GM12892 (cell line): ENCODE measurements at regions not wholly inside any gene's neighbourhood (a gene's known extent, or its start where the extent isn't known, plus 50 kb on each side); places are given as distances from the start of the nearest gene placed in this dataset.

Source experiments
- POLR2A ChIP-seq: IDR thresholded peaks from 2 replicates; pipeline ENCODE4 v1.6.1; 2011; ENCODE audit warnings: low read depth, low read length, control low read depth
- POLR2AphosphoS5 ChIP-seq: IDR thresholded peaks from 2 replicates; pipeline ENCODE4 v1.6.1; 2011; ENCODE audit warnings: low read depth, low read length, control low read depth
- TAF1 ChIP-seq: IDR thresholded peaks from 2 replicates; pipeline ENCODE4 v1.6.1; 2011; ENCODE audit warnings: low read depth, mild to moderate bottlenecking, control low read depth, low read length, borderline replicate concordance

GRCh38 chr19:30932854-30933253, 416.4 kb downstream of the TSHZ3 start:
- no peak for TF ChIP-seq TAF1
- no peak for TF ChIP-seq POLR2AphosphoS5
- no peak for TF ChIP-seq POLR2A
